Fibroblast of lung (primary cell): ENCODE measurements at regions not wholly inside any gene's neighbourhood (a gene's known extent, or its start where the extent isn't known, plus 50 kb on each side); places are given as distances from the start of the nearest gene placed in this dataset.

Experiments used
- CTCF ChIP-seq, 2 donors: IDR thresholded peaks in 1 of 2; conservative IDR thresholded peaks in 1 of 2; 1 replicate in 1 of 2; 2 replicates in 1 of 2; pipeline ENCODE4 v1.5.1; 2011 to 2012; ENCODE audit warnings: low read length in 2 of 2, control low read depth in 1 of 2, inconsistent platforms in 1 of 2, low read depth in 1 of 2, mild to moderate bottlenecking in 1 of 2
- EZH2 ChIP-seq: IDR thresholded peaks from 2 replicates; pipeline ENCODE4 v1.5.1; 2012; ENCODE audit warnings: low read length, control low read depth, mild to moderate bottlenecking; ENCODE audit errors: missing control alignments

DNA sequence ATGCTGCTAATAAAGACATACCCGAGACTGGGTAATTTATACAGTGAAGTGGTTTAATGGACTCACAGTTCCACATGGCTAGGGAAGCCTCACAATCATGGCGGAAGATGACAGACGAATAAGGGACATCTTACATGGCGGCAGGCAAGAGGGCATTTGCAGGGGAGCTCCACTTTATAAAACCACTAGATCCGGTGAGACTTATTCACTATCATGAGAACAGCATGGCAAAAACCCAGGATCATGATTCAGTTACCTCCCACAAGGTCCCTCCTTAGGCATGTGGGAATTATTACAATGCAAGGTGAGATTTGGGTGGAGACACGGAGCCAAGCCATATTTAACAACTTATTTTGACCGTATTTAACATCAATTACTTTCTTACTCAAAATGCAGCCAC, 739.0 kb downstream of the NCAM2 start:
- TF ChIP-seq CTCF (conservative IDR thresholded peaks at IDR 0.05 in 1 of 2, IDR thresholded peaks at IDR 0.05 in 1 of 2; ENCODE audit: low read depth in 1 of 2, low read length in 2 of 2): no peak
- no peak for TF ChIP-seq EZH2
